ENCODE measurements at regions not wholly inside any gene's neighbourhood (a gene's known extent, or its start where the extent isn't known, plus 50 kb on each side); places are given as distances from the start of the nearest gene placed in this dataset.

- Mint-ChIP-seq H3K4me1 (no peaks in the 10 kb centered on the region), H3K27me3 (no peaks in the 10 kb centered on the region), H3K27ac (no peak overlapping the region), H3K36me3 (ENCODE audit: low read depth) (no peaks in the 10 kb centered on the region), H3K9me3 (no peaks in the 10 kb centered on the region), H3K4me3 (no peak overlapping the region)
- no peak for DNase-seq
- ATAC-seq (ENCODE audit: low read depth) = no peak
- CTCF ChIA-PET = no interaction called here
- TF ChIP-seq, protein P1, sequence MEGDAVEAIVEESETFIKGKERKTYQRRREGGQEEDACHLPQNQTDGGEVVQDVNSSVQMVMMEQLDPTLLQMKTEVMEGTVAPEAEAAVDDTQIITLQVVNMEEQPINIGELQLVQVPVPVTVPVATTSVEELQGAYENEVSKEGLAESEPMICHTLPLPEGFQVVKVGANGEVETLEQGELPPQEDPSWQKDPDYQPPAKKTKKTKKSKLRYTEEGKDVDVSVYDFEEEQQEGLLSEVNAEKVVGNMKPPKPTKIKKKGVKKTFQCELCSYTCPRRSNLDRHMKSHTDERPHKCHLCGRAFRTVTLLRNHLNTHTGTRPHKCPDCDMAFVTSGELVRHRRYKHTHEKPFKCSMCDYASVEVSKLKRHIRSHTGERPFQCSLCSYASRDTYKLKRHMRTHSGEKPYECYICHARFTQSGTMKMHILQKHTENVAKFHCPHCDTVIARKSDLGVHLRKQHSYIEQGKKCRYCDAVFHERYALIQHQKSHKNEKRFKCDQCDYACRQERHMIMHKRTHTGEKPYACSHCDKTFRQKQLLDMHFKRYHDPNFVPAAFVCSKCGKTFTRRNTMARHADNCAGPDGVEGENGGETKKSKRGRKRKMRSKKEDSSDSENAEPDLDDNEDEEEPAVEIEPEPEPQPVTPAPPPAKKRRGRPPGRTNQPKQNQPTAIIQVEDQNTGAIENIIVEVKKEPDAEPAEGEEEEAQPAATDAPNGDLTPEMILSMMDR (IDR thresholded peaks at IDR 0.05) = no peak
- intact Hi-C loops (cut with micrococcal nuclease) = no loop called here
- POLR2A ChIA-PET = no interaction called here
Observed at GRCh38 chr14:48378541-48378940, 703.1 kb upstream of the MDGA2 start.

GRCh38 chr14:48373981-48374380, 698.6 kb upstream of the MDGA2 start:
- ATAC-seq (ENCODE audit: low read depth) = no peak
- H3K9me3 Mint-ChIP-seq = no peaks in the 10 kb centered on the region
- H3K4me3 Mint-ChIP-seq = no peak overlapping the region
- TF ChIP-seq, protein P1 (IDR thresholded peaks at IDR 0.05) = no peak
- H3K27ac Mint-ChIP-seq = no peak overlapping the region
- no peaks in the 10 kb centered on the region for H3K36me3 Mint-ChIP-seq (ENCODE audit: low read depth)
- no peaks in the 10 kb centered on the region for H3K27me3 Mint-ChIP-seq
- H3K4me1 Mint-ChIP-seq = no peaks in the 10 kb centered on the region
- intact Hi-C loops (cut with micrococcal nuclease) = no loop called here
- DNase-seq = no peak
- CTCF ChIA-PET = no interaction called here
- POLR2A ChIA-PET = no interaction called here

GRCh38 chr14:48350971-48351370, 675.6 kb upstream of the MDGA2 start:
- Mint-ChIP-seq H3K27me3 (no peaks in the 10 kb centered on the region), H3K36me3 (ENCODE audit: low read depth) (no peaks in the 10 kb centered on the region), H3K4me3 (no peak overlapping the region), H3K4me1 (no peaks in the 10 kb centered on the region), H3K9me3 (no peaks in the 10 kb centered on the region), H3K27ac (no peak overlapping the region)
- ATAC-seq (ENCODE audit: low read depth) = no peak
- intact Hi-C loops (cut with micrococcal nuclease) = no loop called here
- ChIA-PET CTCF (no interaction called here), POLR2A (no interaction called here)
- TF ChIP-seq, protein P1 (IDR thresholded peaks at IDR 0.05) = no peak
- DNase-seq = no peak

DNA sequence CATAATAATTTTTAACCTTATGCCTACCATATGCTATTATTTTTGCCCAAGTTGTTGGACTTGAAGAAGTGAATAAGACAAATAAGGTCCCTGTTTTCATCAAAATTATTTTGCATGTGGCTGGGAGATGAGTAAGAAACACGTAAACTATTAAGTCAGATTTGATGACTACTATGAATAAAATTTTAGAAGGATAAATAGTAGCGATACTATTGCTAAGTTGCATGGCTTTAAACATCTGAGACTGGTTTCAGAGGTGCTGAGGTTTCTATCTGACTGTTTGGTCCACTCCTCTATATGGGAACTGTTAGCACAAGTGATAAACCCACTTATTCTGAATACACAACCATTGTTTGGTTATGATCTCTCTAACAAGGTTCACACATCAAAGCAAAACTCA, 674.3 kb upstream of the MDGA2 start:
- ATAC-seq (ENCODE audit: low read depth) (no peak), DNase-seq (no peak)
- H3K27me3 Mint-ChIP-seq = no peaks in the 10 kb centered on the region
- no peak overlapping the region for H3K4me3 Mint-ChIP-seq
- TF ChIP-seq, protein P1 (IDR thresholded peaks at IDR 0.05) = no peak
- H3K4me1 Mint-ChIP-seq = no peaks in the 10 kb centered on the region
- CTCF ChIA-PET = no interaction called here
- H3K27ac Mint-ChIP-seq = no peak overlapping the region
- intact Hi-C loops (cut with micrococcal nuclease) = no loop called here
- POLR2A ChIA-PET = no interaction called here
- no peaks in the 10 kb centered on the region for H3K36me3 Mint-ChIP-seq (ENCODE audit: low read depth)
- no peaks in the 10 kb centered on the region for H3K9me3 Mint-ChIP-seq

DNA sequence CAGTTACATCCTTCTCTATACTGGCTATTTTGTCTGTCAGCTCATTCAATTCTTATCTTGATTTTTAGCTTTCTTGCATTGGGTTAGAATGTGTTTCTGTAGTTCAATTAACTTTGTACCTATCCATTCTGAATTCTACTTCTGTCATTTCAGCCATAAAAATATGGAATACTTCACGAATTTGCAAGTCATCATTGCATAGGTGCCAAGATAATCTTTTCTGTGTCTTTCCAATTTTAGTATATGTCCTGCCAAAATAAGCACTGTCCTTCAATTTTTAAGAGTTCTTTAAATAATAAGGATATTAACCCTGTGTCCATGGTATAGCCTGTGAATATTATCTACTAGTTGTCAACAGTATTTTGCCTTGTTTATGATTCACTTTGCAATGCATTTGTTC, 665.7 kb upstream of the MDGA2 start:
- Mint-ChIP-seq H3K36me3 (ENCODE audit: low read depth) (no peaks in the 10 kb centered on the region), H3K27me3 (no peaks in the 10 kb centered on the region), H3K9me3 (peaks cover 8% of the 10 kb centered on the region), H3K27ac (no peak overlapping the region), H3K4me1 (no peaks in the 10 kb centered on the region), H3K4me3 (no peak overlapping the region)
- POLR2A ChIA-PET = no interaction called here
- CTCF ChIA-PET = no interaction called here
- DNase-seq = no peak
- no peak for ATAC-seq (ENCODE audit: low read depth)
- TF ChIP-seq, protein P1 (IDR thresholded peaks at IDR 0.05) = no peak
- intact Hi-C loops (cut with micrococcal nuclease) = no loop called here
